ENCODE measurements at regions not wholly inside any gene's neighbourhood (a gene's known extent, or its start where the extent isn't known, plus 50 kb on each side); places are given as distances from the start of the nearest gene placed in this dataset.
"Not testable (repeated sequence)": the region's sequence is repeated elsewhere in the genome, so short reads cannot be mapped to it uniquely, and the experiment has no call there.

GRCh38 chr6:144372611-144373594, 87.8 kb downstream of the UTRN start:
- BruUV-seq (replicated peaks) = no TSS peak
- Mint-ChIP-seq H3K27me3 (ENCODE audit: insufficient read depth, unreplicated experiment) (no peaks in the 10 kb centered on the region), H3K4me1 (ENCODE audit: low read depth, unreplicated experiment) (peaks cover 8% of the 10 kb centered on the region), H3K9me3 (ENCODE audit: unreplicated experiment) (no peaks in the 10 kb centered on the region), H3K36me3 (ENCODE audit: insufficient read depth, unreplicated experiment) (peaks cover 46% of the 10 kb centered on the region), H3K27ac (ENCODE audit: unreplicated experiment) (no peak overlapping the region), H3K4me3 (ENCODE audit: unreplicated experiment) (no peak overlapping the region)
- no peaks in the 10 kb centered on the region for H3K9me3 ChIP-seq
- no peak for TF ChIP-seq CTCF (IDR thresholded peaks at IDR 0.05; ENCODE audit: insufficient read depth in 1 of 2, low read depth in 1 of 2, low read length in 1 of 2, severe bottlenecking in 1 of 2, unreplicated experiment in 1 of 2)
- no peak for DNase-seq
- peaks cover 14% of the 10 kb centered on the region for H3K4me1 ChIP-seq
- POLR2A ChIA-PET = no interaction called here
- no peaks in the 10 kb centered on the region for H3K27me3 ChIP-seq (replicated peaks; ENCODE audit: control insufficient read depth, insufficient read depth, low read length)
- intact Hi-C loops (cut with micrococcal nuclease; ENCODE audit: unreplicated experiment) = no loop called here
- H3K36me3 ChIP-seq (ENCODE audit: control insufficient read depth, insufficient read depth, low read length) = no peaks in the 10 kb centered on the region
- CTCF ChIA-PET = no interaction called here
- H3K4me3 ChIP-seq (ENCODE audit: low read depth, low read length) = no peak overlapping the region

- POLR2A ChIA-PET; BruUV-seq (replicated peaks); H3K27ac Mint-ChIP-seq (ENCODE audit: unreplicated experiment); DNase-seq; H3K9me3 ChIP-seq; H3K27me3 Mint-ChIP-seq (ENCODE audit: insufficient read depth, unreplicated experiment); intact Hi-C loops (cut with micrococcal nuclease; ENCODE audit: unreplicated experiment); CTCF ChIA-PET; H3K36me3 ChIP-seq (ENCODE audit: control insufficient read depth, insufficient read depth, low read length); H3K4me3 ChIP-seq (ENCODE audit: low read depth, low read length); H3K27me3 ChIP-seq (replicated peaks; ENCODE audit: control insufficient read depth, insufficient read depth, low read length); H3K9me3 Mint-ChIP-seq (ENCODE audit: unreplicated experiment); H3K4me3 Mint-ChIP-seq (ENCODE audit: unreplicated experiment): not testable (repeated sequence)
- H3K4me1 ChIP-seq = peaks cover 14% of the 10 kb centered on the region
- H3K36me3 Mint-ChIP-seq (ENCODE audit: insufficient read depth, unreplicated experiment) = peaks cover 47% of the 10 kb centered on the region
- H3K4me1 Mint-ChIP-seq (ENCODE audit: low read depth, unreplicated experiment) = peaks cover 17% of the 10 kb centered on the region
Measured at GRCh38 chr6:144374525-144374924, 89.4 kb downstream of the UTRN start.

GRCh38 chr6:144377586-144378210, 92.6 kb downstream of the UTRN start:
- Mint-ChIP-seq H3K27ac (ENCODE audit: unreplicated experiment) (no peak overlapping the region), H3K9me3 (ENCODE audit: unreplicated experiment) (peaks cover 10% of the 10 kb centered on the region), H3K4me1 (ENCODE audit: low read depth, unreplicated experiment) (peaks cover 21% of the 10 kb centered on the region), H3K27me3 (ENCODE audit: insufficient read depth, unreplicated experiment) (no peaks in the 10 kb centered on the region), H3K36me3 (ENCODE audit: insufficient read depth, unreplicated experiment) (peaks cover 35% of the 10 kb centered on the region), H3K4me3 (ENCODE audit: unreplicated experiment) (no peak overlapping the region)
- H3K4me3 ChIP-seq (ENCODE audit: low read depth, low read length) = no peak overlapping the region
- ChIA-PET POLR2A (no interaction called here), CTCF (no interaction called here)
- H3K27me3 ChIP-seq (replicated peaks; ENCODE audit: control insufficient read depth, insufficient read depth, low read length) = no peaks in the 10 kb centered on the region
- intact Hi-C loops (cut with micrococcal nuclease; ENCODE audit: unreplicated experiment) = no loop called here
- peaks cover 9% of the 10 kb centered on the region for H3K4me1 ChIP-seq
- peaks cover 6% of the 10 kb centered on the region; the same call in 1 of the 2 replicates for H3K9me3 ChIP-seq
- no peak for TF ChIP-seq CTCF (IDR thresholded peaks at IDR 0.05; ENCODE audit: insufficient read depth in 1 of 2, low read depth in 1 of 2, low read length in 1 of 2, severe bottlenecking in 1 of 2, unreplicated experiment in 1 of 2)
- no peaks in the 10 kb centered on the region for H3K36me3 ChIP-seq (ENCODE audit: control insufficient read depth, insufficient read depth, low read length)
- DNase-seq = no peak
- BruUV-seq (replicated peaks) = no TSS peak
